BJ (cell line): ENCODE measurements at regions not wholly inside any gene's neighbourhood (a gene's known extent, or its start where the extent isn't known, plus 50 kb on each side); places are given as distances from the start of the nearest gene placed in this dataset.
"Not testable (repeated sequence)": the region's sequence is repeated elsewhere in the genome, so short reads cannot be mapped to it uniquely, and the experiment has no call there.

ENCODE experiments used
- CTCF ChIA-PET: fragments of 350-600 bp; formaldehyde crosslinking; extraction: SDS; loops from one replicate; lab custom pipeline; 2021; ENCODE audit warnings: antibody characterized with exemption, inconsistent platforms; lab: Yijun Ruan, JAX
- POLR2A ChIA-PET: fragments of 300-600 bp; sonication (Branson Sonifier 250); formaldehyde crosslinking; extraction: SDS; loops from one replicate; lab custom pipeline; 2021; ENCODE audit warnings: antibody characterized with exemption; lab: Charles Lee
- DNase-seq: peaks from one replicate; pipeline ENCODE4 v3.0.0-alpha.2; 2011; ENCODE audit warnings: low read depth
- H3K27me3 ChIP-seq: 2 replicates; pipeline ENCODE4 v1.6.0; 2011; ENCODE audit warnings: low read length; ENCODE audit not compliant: control insufficient read depth, insufficient read depth
- H3K36me3 ChIP-seq: 2 replicates; pipeline ENCODE4 v1.5.1; 2011; ENCODE audit warnings: low read length; ENCODE audit not compliant: control insufficient read depth, insufficient read depth
- H3K4me3 ChIP-seq: 2 replicates; pipeline ENCODE4 v1.5.1; 2011; ENCODE audit warnings: low read depth, mild to moderate bottlenecking, control low read depth, low read length
- TF ChIP-seq, protein P1 (sequence below): IDR thresholded peaks from 2 replicates; pipeline ENCODE4 v1.5.1; 2011; ENCODE audit warnings: low read depth, mild to moderate bottlenecking, control low read depth, inconsistent platforms, low read length, moderate library complexity; ENCODE audit not compliant: insufficient read depth

DNA sequence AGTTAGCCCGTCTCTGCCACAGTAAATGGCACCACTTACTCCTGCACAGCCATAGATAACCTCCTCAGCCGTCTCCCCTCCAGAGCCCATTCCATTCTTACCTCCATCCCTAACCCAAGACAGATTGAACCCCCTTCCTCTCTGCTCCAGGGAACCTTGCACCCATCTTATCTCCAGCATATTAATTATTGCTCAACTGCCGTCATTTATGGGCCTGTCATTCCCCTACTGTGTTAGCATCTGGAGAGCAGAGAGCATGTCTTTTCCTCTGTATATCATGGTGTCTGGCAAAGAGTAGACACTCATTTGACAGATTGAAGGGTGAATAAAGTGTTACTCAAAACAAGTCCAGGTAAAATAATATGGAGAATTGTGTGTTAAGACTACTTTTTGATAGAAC lies 270.0 kb downstream of the CEP170 start:
- CTCF ChIA-PET, DNase-seq, H3K27me3 ChIP-seq, H3K36me3 ChIP-seq, H3K4me3 ChIP-seq, POLR2A ChIA-PET: not testable (repeated sequence)

DNA sequence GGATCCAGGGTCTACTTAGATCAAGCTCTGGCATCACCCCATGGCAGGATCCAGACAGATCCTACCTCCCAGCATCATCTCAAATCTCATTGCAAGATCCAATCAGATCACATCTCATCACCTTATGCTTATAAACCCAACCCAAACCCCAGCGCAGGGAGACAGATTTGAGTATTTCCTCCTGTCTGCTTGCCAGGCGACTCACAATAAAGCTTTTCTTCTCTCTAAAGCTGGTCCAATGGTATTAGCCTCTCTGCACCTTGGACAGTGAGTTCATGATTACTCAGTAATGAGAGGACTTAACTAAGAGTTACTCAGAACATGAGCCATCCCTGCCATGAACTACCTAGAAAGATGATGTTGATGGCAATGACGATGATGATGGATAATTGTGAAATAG lies 281.7 kb downstream of the CEP170 start:
- H3K27me3 ChIP-seq, POLR2A ChIA-PET, CTCF ChIA-PET, DNase-seq, H3K4me3 ChIP-seq, H3K36me3 ChIP-seq: not testable (repeated sequence)

DNA sequence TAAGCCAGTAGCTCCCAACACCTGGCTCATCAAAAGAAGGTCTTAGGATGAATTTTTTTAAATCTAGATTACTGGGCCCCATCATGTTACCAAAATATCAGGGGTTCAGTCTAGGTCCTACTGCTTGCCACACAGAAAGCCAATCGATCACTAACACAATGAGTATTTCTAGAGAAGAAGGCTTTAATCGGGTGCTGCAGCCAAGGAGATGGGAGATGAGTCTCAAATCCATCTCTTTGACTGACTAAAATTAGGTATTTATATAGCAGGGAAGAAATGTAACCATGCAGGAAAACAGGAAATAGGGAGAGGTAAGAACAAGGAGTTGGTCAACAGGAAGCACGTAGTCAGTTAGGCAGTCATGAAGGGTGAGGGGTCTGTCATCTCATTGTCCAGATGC lies 288.2 kb downstream of the CEP170 start:
- CTCF ChIA-PET, result no interaction called here

DNA sequence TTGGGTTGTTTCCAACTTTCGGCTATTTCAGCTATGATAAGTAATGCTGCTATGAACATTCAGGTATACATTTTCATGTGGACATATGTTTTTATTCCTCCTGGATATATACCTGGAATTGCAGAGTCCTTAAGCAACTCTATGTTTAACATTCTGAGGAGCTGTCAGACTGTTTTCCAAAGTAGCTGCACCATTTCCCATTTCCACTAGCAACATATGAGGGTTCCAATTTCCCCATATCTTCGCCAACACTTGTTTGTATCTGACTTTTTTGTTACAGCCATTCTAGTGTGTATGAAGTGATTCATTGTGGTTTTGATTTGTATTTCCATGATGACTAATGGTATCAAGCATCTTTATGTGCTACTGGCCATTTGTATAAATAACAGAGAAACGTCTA lies 295.7 kb downstream of the CEP170 start:
- DNase-seq, POLR2A ChIA-PET, H3K36me3 ChIP-seq, H3K4me3 ChIP-seq, H3K27me3 ChIP-seq, CTCF ChIA-PET: not testable (repeated sequence)

More for the DNA sequence above, 288.2 kb downstream of the CEP170 start:
- Histone ChIP-seq H3K36me3 (no peaks in the 10 kb centered on the region), H3K4me3 (no peak overlapping the region), H3K27me3 (no peaks in the 10 kb centered on the region)
- TF ChIP-seq, protein P1, sequence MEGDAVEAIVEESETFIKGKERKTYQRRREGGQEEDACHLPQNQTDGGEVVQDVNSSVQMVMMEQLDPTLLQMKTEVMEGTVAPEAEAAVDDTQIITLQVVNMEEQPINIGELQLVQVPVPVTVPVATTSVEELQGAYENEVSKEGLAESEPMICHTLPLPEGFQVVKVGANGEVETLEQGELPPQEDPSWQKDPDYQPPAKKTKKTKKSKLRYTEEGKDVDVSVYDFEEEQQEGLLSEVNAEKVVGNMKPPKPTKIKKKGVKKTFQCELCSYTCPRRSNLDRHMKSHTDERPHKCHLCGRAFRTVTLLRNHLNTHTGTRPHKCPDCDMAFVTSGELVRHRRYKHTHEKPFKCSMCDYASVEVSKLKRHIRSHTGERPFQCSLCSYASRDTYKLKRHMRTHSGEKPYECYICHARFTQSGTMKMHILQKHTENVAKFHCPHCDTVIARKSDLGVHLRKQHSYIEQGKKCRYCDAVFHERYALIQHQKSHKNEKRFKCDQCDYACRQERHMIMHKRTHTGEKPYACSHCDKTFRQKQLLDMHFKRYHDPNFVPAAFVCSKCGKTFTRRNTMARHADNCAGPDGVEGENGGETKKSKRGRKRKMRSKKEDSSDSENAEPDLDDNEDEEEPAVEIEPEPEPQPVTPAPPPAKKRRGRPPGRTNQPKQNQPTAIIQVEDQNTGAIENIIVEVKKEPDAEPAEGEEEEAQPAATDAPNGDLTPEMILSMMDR, result no peak
- DNase-seq, result no peak
- POLR2A ChIA-PET, result no interaction called here

DNA sequence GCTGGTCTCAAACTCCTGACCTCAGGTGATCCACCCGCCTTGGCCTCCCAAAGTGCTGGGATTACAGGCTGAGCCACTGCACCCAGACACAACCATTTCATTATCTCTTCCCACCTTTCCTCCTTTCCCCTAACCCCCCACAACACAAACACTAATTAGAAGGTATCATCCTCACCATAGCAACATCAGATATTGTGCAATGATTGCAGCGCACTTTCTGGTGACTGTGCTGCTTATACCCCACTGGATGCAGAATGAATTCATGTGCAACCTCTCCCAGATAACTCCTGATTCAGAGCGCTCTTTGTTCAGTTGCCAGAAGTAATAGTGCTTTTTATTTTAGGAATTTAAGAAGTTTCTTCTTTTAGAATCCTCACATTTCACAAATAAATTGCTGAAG lies 300.1 kb downstream of the CEP170 start:
- CTCF ChIA-PET, POLR2A ChIA-PET, H3K27me3 ChIP-seq, DNase-seq, H3K36me3 ChIP-seq, H3K4me3 ChIP-seq: not testable (repeated sequence)

DNA sequence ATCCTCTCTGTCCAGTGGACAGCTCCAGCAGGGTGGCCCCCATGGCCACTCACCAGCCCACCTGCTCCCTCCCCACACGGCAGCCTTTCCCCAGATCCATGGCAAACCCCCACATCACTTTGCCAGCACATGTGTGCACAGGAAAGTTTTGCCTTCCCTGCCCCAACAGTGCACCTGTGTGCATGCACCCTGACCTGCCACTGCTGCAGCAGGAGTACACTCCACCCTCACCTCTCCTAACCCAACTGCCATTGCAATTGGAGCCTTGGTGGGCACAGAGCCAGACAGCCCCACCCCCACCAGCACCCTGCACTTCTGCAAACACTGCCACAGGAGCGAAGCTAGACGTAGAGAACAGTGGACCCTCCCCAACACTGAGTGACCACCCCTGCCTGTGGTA lies 308.9 kb downstream of the CEP170 start:
- no peaks in the 10 kb centered on the region for H3K36me3 ChIP-seq
- TF ChIP-seq, protein P1, result no peak
- no peak for DNase-seq
- ChIA-PET CTCF (no interaction called here), POLR2A (no interaction called here)
- no peak overlapping the region for H3K4me3 ChIP-seq
- no peaks in the 10 kb centered on the region for H3K27me3 ChIP-seq

DNA sequence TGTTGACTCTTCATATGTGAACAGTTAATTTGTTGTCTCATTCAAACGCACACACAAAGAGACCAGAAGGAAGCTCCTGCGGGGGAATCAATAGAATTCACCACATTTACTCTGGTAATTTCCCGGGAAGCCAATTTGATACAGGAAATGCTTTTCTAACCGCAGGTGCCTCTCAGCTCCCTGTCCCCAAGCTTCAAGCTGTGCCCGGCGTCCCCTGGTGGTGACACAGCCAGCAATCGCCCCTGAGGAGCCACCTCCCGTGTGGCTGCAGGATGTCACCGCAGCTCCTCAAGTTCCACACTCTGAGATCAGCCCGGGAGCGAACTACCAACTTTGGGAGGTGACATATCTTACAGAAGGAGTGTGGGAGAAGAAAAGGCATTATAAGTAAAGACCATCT lies 318.4 kb downstream of the CEP170 start:
- CTCF ChIA-PET, result not testable (repeated sequence)

DNA sequence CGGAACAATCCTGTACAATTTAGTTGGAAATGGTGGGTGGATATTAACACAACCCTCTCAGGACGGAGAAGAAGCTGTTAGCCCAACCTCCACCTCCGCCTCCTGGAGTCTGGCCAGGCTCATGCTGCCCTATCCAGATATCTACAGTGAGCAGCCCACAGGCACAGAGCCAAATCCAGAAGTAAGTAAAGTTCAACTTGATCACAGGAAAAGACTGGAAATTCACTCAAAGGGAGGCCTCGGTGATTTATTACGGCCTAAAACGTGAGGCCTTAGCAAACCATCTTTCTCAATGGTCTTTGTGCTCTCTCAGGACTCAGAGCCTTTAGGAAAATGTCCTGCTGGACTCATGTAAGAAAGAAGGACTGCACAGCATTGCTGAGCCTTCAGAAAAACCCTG lies 330.4 kb downstream of the CEP170 start:
- CTCF ChIA-PET, DNase-seq, H3K4me3 ChIP-seq, POLR2A ChIA-PET, H3K36me3 ChIP-seq, H3K27me3 ChIP-seq: not testable (repeated sequence)

More for the DNA sequence above, 318.4 kb downstream of the CEP170 start:
- POLR2A ChIA-PET, H3K36me3 ChIP-seq, H3K27me3 ChIP-seq, H3K4me3 ChIP-seq, DNase-seq: not testable (repeated sequence)

DNA sequence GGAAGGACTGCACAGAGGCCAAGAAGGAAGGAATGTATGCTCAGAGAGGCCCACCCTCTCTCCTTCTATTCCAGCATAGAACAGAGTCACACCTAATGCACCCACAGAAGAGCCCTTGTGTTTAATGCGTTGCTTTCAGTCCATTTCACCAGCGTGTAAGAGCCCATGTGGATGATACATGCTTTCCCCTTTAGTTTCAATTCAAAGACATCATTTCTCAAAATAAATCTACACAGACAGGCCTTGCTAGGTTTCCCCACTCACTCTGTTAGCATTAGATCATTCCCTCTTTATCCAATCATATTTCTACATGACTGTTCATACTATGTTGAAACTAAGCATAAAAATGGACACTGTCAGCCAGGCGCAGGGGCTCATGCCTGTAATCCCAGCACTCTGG lies 331.5 kb downstream of the CEP170 start:
- POLR2A ChIA-PET, CTCF ChIA-PET: not testable (repeated sequence)

DNA sequence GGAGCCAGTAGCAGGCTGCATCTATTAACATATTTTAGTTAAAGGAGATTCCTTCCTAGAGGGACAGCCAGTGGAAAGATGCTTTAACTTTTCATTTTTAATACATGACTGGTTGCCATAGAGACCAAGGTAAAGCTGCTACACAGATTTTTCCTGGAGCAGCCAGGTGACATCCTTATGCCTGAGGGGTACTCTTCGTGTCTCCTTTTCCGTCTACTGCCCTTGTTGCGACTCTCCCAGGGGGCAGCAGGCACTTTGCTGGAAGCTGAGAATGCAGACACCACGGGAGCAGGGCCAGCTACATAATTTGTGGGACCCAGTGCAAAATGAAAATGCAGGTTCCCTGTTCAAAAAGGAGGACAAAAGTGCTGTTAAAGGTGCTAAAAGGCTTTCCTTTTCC lies 340.4 kb downstream of the CEP170 start:
- POLR2A ChIA-PET, H3K4me3 ChIP-seq, H3K27me3 ChIP-seq, H3K36me3 ChIP-seq, DNase-seq, CTCF ChIA-PET: not testable (repeated sequence)

More for the DNA sequence above, 331.5 kb downstream of the CEP170 start:
- not testable (repeated sequence) for H3K36me3 ChIP-seq, H3K27me3 ChIP-seq, H3K4me3 ChIP-seq, DNase-seq

DNA sequence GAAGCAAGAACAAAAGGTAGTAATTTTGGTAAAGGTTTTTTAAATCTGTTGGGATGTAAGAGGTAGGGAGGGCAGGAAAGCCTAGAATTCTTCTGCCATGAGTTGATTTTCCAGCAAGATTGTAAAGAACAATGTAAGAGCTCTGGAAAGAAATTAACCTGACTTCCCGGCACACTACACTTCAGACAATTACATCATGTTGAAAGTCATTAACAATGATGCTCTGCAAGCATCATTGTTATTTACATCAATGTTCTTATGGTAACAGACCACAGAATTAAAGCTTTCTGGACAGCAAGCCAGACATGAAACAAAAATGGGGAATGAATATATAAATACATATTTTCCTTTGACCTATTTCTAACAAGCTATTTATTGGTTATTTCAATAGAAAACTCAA lies 342.2 kb downstream of the CEP170 start:
- DNase-seq, POLR2A ChIA-PET, H3K27me3 ChIP-seq, H3K4me3 ChIP-seq, H3K36me3 ChIP-seq, CTCF ChIA-PET: not testable (repeated sequence)

DNA sequence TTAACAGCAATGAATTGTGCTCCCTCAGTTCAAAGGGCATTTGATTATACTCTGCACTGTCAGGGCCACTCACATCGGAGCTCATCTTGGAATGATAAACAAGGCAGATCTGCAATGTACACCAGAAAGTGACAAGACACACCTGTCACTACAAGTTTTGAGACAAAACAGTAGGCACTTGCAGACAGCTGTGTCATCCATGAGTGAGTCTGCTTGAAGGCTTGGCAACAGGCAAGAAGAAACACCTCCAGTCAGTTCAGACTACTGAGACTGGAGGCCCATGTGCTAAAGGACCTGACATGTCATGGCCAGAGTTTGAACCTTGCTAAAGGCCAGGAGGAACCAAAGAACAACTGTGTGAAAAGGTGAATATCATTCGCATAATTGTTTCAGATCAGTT lies 354.5 kb downstream of the CEP170 start:
- CTCF ChIA-PET, H3K36me3 ChIP-seq, H3K27me3 ChIP-seq, POLR2A ChIA-PET, H3K4me3 ChIP-seq, DNase-seq: not testable (repeated sequence)
